Lower leg skin (tissue), 3 donors: ENCODE measurements at regions not wholly inside any gene's neighbourhood (a gene's known extent, or its start where the extent isn't known, plus 50 kb on each side); places are given as distances from the start of the nearest gene placed in this dataset.

Experiments used
- CTCF ChIP-seq, 3 donors: fragments of 450-650 bp; IDR thresholded peaks; one replicate each; pipeline ENCODE4 v1.5.1; 2016; ENCODE audit warnings: antibody characterized with exemption in 3 of 3, mild to moderate bottlenecking in 3 of 3, moderate library complexity in 2 of 3
- POLR2A ChIP-seq, 2 donors: fragments of 450-650 bp; IDR thresholded peaks; one replicate each; pipeline ENCODE4 v1.6.1; 2016 to 2017; ENCODE audit warnings: antibody characterized with exemption in 2 of 2, mild to moderate bottlenecking in 1 of 2, moderate library complexity in 1 of 2

DNA sequence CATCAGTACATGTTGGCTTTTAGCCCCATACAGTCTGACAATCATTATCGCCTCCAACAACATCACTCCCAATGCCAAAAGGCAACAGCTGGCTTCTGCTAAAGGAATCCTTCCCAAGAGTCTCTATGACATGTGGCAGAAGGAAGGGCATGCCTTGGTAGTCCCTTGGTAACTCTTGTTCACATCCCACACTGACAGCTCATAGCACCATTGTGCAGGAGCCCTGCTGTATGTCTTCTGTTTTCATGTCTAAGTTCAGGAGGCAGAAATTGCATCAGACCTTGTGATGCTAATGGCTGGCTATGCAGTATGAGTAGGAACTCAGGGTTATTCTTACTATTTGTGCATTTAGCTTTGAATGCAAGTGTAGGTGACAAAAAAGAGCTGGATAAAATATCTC, 392.1 kb downstream of the PTH2R start:
- TF ChIP-seq POLR2A (IDR thresholded peaks at IDR 0.05) (no peak), CTCF (IDR thresholded peaks at IDR 0.05) (no peak)
